Central memory CD8-positive, alpha-beta T cell (primary cell): ENCODE measurements at regions not wholly inside any gene's neighbourhood (a gene's known extent, or its start where the extent isn't known, plus 50 kb on each side); places are given as distances from the start of the nearest gene placed in this dataset.

Experiments
- ATAC-seq: fragments of 150-1000 bp; cut with Tn5 transposase; replicated peaks from 2 replicates; pipeline ENCODE4 v1.10.0; 2022; ENCODE audit warnings: mild to moderate bottlenecking, moderate FRiP score, moderate number of reproducible peaks; ENCODE audit not compliant: poor library complexity, severe bottlenecking; ENCODE audit errors: extremely low read depth
- DNase-seq, 2 donors: peaks; one replicate each; pipeline ENCODE4 v3.0.0; 2021; ENCODE audit warnings: low spot score in 2 of 2
- H3K27ac Mint-ChIP-seq: one replicate; pipeline ENCODE4 v1.8.0; 2022; ENCODE audit warnings: low read depth, mild to moderate bottlenecking, moderate library complexity, mixed read lengths
- H3K27me3 Mint-ChIP-seq: one replicate; pipeline ENCODE4 v1.8.0; 2022; ENCODE audit warnings: mixed read lengths
- H3K36me3 Mint-ChIP-seq: one replicate; pipeline ENCODE4 v1.8.0; 2022; ENCODE audit warnings: mild to moderate bottlenecking, moderate library complexity, mixed read lengths; ENCODE audit not compliant: insufficient read depth
- H3K4me1 Mint-ChIP-seq: one replicate; pipeline ENCODE4 v1.8.0; 2022; ENCODE audit warnings: mixed read lengths
- H3K4me3 Mint-ChIP-seq: one replicate; pipeline ENCODE4 v1.8.0; 2022; ENCODE audit warnings: mild to moderate bottlenecking, moderate library complexity, mixed read lengths
- H3K9me3 Mint-ChIP-seq: one replicate; pipeline ENCODE4 v1.8.0; 2022; ENCODE audit warnings: mixed read lengths

DNA sequence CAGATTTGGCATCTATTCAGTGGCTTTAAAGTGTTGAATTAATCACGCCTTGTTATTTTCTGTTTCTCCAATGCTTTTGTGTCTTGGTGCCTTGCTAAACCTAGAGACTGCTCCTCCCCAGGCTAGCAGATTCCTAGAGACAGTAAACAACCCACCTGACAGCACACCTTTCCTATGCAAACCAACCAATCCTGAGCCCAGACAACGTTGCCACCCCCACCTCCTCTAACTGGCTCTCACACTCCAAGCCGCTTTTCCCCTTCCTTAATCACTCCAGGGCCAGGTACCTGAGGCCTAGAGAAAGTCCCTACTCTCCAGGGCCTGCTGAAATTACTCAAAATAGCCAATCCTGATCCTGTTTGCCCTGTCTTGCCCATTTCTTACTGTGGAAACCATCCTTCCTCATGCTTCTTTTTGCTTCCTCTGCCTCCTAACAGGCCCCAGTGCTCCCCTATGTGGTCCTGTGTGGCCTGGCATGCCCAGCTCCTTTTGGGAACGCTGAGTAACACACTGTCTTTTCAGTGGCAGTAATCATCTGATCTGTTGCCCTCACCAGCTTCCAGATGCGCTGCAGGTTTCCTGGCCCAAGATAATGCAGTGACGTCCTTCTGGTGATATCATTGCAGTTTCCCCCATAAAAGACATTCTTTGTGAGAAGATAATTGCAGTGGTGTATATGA, 53.4 kb downstream of the GAS1 start:
- Mint-ChIP-seq H3K9me3 (no peaks in the 10 kb centered on the region), H3K27me3 (peaks cover 30% of the 10 kb centered on the region), H3K4me1 (no peaks in the 10 kb centered on the region), H3K4me3 (no peak overlapping the region), H3K36me3 (peaks cover 3% of the 10 kb centered on the region), H3K27ac (no peak overlapping the region)
- ATAC-seq, result no peak
- DNase-seq, result no peak

DNA sequence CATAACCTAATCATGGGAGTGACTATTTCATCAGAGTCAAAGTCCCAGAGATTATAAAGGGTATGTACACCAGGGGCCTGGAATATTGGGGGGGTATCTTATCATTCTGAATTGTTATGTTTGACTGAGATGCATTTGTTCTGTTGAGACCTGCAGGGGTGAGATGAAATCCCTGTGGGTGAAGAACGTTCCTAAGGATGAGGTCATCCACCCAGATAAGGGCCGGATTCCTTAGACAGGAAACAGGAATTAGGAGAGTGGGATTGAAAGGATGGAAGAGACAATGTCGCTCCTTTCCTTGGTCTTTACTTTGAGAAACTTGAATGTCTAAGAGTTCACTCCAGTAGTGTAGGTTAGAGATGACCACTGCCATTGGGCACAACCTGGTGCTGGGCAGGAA, 54.7 kb downstream of the GAS1 start:
- Mint-ChIP-seq H3K4me3 (no peak overlapping the region), H3K9me3 (no peaks in the 10 kb centered on the region), H3K27me3 (peaks cover 26% of the 10 kb centered on the region), H3K27ac (no peak overlapping the region), H3K36me3 (peaks cover 4% of the 10 kb centered on the region), H3K4me1 (no peaks in the 10 kb centered on the region)
- no peak for ATAC-seq
- DNase-seq, result no peak

DNA sequence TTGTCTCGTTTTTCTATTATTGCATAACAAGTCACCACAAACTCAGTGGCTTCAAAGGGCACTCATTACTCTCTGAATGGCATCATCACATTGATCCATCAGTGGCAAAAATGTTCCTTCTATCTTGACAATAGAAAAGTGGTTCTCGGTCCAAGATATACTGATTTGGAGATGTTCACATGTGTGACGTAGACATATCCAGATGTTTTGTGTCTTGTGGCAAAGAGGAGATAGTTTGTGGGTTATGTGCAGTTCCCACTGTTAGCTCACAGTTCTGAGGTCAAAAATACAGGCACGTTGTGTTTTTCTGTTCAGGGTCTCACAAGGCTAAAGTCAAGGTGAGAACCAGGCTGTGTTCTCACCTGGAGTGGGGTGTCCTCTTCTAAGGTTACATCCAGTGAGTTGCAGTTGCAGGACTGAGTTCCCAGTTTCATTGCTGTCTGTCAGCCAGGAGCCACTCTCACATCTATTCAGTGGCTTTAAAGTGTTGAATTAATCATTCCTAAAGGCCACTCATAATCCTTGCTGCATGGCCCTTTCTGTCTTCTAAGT, 55.3 kb downstream of the GAS1 start:
- H3K9me3 Mint-ChIP-seq, result no peaks in the 10 kb centered on the region
- ATAC-seq (no peak), DNase-seq (no peak)
- H3K36me3 Mint-ChIP-seq, result peaks cover 4% of the 10 kb centered on the region
- peaks cover 32% of the 10 kb centered on the region for H3K27me3 Mint-ChIP-seq
- H3K27ac Mint-ChIP-seq, result no peak overlapping the region
- H3K4me1 Mint-ChIP-seq, result no peaks in the 10 kb centered on the region
- no peak overlapping the region for H3K4me3 Mint-ChIP-seq

DNA sequence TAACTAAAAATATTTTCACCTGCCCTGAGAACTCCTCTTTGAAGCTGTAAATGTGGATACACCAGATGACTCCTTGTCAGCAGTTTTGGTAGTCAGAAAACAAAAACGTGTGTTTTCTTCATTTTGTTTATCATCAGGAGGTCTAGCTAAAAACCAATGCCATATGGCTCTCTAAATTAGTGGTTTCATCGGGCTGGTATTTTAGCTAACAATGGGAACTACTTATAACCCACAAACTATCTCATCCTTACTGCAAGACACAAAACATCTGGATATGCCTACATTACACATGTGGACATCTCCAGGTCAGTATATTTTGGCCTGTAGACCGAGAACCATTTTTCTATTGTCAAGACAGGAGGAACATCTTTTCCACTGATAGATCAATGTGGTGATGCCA, 56.2 kb downstream of the GAS1 start:
- no peak for ATAC-seq
- Mint-ChIP-seq H3K4me1 (no peaks in the 10 kb centered on the region), H3K27me3 (peaks cover 41% of the 10 kb centered on the region), H3K27ac (no peak overlapping the region), H3K4me3 (no peak overlapping the region), H3K9me3 (no peaks in the 10 kb centered on the region), H3K36me3 (peaks cover 4% of the 10 kb centered on the region)
- DNase-seq, result no peak

DNA sequence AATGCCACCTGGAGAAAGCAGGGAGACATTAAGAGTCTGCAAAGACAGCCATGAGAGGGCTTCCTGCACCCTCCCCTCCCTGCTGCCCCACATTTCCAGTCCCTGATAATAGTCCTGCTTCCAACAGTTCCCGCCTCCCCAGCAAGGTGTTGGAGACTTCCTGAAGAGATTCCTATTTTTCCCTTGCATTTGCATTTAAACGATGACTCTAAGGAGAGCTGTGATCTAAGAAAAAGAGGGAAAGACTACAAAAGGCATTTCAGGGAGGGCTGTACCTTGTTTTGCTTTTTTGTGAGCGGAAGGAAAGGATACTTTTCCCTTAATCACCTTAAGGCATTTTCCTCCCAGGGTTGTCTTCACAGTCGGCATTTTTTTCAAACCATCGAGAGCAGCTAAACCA, 62.1 kb downstream of the GAS1 start:
- Mint-ChIP-seq H3K4me1 (no peaks in the 10 kb centered on the region), H3K27me3 (peaks cover 57% of the 10 kb centered on the region), H3K4me3 (no peak overlapping the region), H3K27ac (no peak overlapping the region), H3K9me3 (no peaks in the 10 kb centered on the region), H3K36me3 (peaks cover 2% of the 10 kb centered on the region)
- DNase-seq (no peak), ATAC-seq (no peak)

DNA sequence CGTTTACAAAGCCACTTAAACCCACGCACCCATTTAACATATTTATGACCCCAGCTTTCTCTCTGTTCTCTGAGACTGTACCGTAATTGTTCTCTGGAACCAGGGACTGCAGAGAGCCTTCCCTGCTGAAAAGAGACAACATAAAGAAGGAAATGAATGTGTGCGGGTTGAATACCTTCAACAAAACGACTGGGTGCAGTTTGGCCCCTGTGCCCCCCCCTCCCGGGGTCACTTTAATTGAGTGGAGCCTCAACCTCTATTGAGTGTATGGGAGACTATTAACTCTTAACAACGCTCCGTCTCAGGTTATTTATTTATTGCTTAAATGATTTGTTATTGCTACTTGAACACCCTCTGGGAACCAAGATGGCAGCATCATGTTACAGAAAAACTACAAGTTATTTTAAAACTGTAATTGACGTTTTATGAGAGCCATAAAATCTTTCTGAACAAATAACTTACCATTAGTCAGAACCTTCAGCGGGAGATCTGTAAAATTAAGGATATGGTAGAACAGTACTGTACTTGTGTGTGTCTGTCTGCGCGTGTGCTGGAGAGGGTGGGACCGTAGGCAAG, 70.6 kb downstream of the GAS1 start:
- H3K9me3 Mint-ChIP-seq, result no peaks in the 10 kb centered on the region

DNA sequence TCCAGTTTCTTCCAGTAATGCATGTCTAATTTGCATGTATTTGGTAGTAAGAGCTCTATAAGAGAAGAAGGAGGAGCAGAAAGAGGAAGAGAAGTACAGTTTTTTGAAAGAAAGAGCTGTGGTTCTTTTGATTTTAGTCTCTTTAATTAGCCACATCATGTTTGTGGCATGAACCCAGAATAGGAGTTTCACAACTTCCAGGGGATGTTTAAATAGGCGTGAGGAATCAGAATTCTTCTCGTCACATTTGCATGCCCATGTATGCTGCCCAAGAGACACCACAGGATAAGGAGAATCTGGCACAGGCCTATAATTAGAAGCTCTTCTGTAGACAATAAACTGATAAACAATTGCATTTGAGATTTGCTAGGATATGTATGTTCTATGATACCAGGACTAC, 78.7 kb downstream of the GAS1 start:
- Mint-ChIP-seq H3K27me3 (peaks cover 57% of the 10 kb centered on the region), H3K4me1 (no peaks in the 10 kb centered on the region), H3K4me3 (no peak overlapping the region), H3K9me3 (no peaks in the 10 kb centered on the region), H3K36me3 (peaks cover 2% of the 10 kb centered on the region), H3K27ac (no peak overlapping the region)
- ATAC-seq, result no peak
- DNase-seq, result no peak

More for the DNA sequence above, 70.6 kb downstream of the GAS1 start:
- Mint-ChIP-seq H3K4me1 (no peaks in the 10 kb centered on the region), H3K36me3 (no peaks in the 10 kb centered on the region), H3K4me3 (no peak overlapping the region), H3K27me3 (peaks cover 36% of the 10 kb centered on the region), H3K27ac (no peak overlapping the region)
- ATAC-seq, result no peak
- DNase-seq, result no peak

DNA sequence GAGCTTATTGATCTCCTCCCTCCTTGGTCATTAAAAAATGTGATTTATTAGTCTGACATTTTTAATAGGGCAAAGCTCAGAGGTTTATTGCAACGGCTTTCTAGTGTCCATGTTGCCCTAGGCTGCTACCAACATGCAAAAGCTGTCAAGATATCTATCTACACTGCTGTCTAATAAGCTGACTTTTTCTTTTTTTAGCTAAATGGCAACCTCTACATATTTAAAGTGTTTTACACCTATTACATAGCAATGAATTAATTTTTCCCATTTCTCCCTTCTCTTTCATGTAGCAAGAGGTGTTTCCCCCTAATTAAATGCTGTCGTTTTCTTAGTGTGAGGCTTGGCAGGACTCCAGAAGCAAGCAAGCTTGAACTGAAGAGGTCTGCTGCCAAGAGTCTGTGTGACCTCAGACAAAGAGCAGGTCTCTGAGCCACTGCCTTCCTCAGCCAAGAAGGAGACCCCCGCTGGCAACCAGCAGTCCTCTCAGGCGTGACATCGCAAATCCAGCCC, 79.4 kb downstream of the GAS1 start:
- no peak for ATAC-seq
- H3K27ac Mint-ChIP-seq, result no peak overlapping the region
- no peaks in the 10 kb centered on the region for H3K4me1 Mint-ChIP-seq
- H3K4me3 Mint-ChIP-seq, result no peak overlapping the region
- DNase-seq, result no peak
- H3K9me3 Mint-ChIP-seq, result no peaks in the 10 kb centered on the region
- peaks cover 59% of the 10 kb centered on the region for H3K27me3 Mint-ChIP-seq
- peaks cover 2% of the 10 kb centered on the region for H3K36me3 Mint-ChIP-seq

DNA sequence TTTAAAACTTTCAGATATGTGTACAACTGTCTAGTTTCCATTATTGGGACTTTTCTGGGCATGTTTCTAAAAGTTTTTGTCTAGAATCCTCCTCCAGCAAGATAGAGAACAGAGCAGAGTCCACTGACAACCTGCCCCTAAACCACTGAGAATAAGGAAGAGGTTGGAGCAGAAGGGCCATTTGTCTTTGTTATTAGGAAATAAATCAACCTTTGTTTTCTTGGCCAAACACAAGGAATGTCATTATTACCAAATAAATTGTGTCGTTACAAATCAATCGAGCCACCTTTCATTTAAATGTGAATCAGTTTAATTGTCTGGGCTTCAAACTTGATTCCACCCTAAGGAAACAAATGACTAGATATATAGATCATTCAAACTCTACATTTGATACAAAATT, 81.4 kb downstream of the GAS1 start:
- peaks cover 2% of the 10 kb centered on the region for H3K36me3 Mint-ChIP-seq
- H3K27me3 Mint-ChIP-seq, result peaks cover 50% of the 10 kb centered on the region
- no peak overlapping the region for H3K27ac Mint-ChIP-seq
- H3K4me1 Mint-ChIP-seq, result no peaks in the 10 kb centered on the region
- H3K4me3 Mint-ChIP-seq, result no peak overlapping the region
- ATAC-seq (no peak), DNase-seq (no peak)
- no peaks in the 10 kb centered on the region for H3K9me3 Mint-ChIP-seq

DNA sequence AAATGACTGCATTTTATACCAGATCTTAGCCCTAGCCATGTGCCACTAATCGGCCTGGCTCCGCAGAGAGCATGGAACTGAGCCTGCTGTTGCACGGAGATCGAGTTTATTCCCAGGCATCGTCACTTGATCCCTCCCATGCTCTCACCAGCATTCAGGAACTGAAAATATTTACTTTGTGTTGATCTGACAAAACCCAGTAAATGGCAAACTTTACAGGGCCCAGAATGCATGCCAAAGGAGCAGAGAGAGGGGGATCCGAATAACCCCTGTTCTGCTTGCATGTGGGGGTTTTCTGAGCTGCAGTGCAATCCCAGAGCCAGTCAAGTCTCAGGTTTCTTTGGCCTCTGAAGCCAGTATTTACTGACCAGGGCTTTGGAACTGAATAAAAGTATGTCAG, 87.3 kb downstream of the GAS1 start:
- no peak for ATAC-seq

DNA sequence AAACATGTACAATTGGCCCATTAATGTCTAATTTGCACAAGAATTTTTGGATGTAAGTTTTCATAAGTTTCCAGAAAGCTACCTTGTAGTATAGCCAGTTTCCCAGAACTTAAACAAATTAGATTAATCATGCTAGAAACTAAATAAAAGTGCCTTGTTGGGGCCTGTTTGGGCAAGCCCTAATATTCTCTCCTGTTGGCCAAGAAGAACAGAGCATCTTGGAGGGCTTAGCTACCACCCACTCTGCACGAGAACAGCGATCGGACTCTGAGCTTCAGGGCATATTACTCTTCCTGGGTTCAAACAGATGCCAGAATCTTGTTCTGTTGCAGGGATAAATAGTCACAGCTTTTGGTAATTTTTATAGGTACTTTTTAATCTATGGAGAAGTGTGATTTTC, 88.2 kb downstream of the GAS1 start:
- H3K36me3 Mint-ChIP-seq, result no peaks in the 10 kb centered on the region
- ATAC-seq (no peak), DNase-seq (no peak)
- H3K27ac Mint-ChIP-seq, result no peak overlapping the region
- H3K9me3 Mint-ChIP-seq, result no peaks in the 10 kb centered on the region
- peaks cover 39% of the 10 kb centered on the region for H3K27me3 Mint-ChIP-seq
- no peak overlapping the region for H3K4me3 Mint-ChIP-seq
- no peaks in the 10 kb centered on the region for H3K4me1 Mint-ChIP-seq

More for the DNA sequence above, 87.3 kb downstream of the GAS1 start:
- H3K36me3 Mint-ChIP-seq, result no peaks in the 10 kb centered on the region
- no peak for DNase-seq
- H3K27me3 Mint-ChIP-seq, result peaks cover 48% of the 10 kb centered on the region
- H3K4me1 Mint-ChIP-seq, result no peaks in the 10 kb centered on the region
- H3K4me3 Mint-ChIP-seq, result no peak overlapping the region
- no peak overlapping the region for H3K27ac Mint-ChIP-seq
- H3K9me3 Mint-ChIP-seq, result no peaks in the 10 kb centered on the region

DNA sequence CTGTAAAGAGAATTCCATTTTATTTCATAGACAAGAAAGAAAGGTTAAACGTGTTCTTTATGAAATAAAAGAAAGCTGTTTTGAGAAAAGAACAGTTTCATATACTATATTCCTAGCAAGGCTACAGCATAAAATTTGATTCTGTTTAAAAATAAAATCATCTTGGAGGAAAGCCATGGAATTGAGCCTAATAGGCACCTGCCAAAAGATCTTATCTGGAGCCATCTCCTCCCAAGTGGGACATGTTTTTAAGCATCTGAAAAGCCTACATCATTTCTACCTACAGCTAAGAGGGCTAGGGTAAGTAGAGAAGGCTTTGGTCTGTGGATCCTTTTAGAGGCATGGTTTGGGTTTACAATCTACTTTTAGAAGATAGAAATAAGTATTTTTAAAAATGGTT, 89.3 kb downstream of the GAS1 start:
- H3K4me1 Mint-ChIP-seq, result no peaks in the 10 kb centered on the region
- H3K9me3 Mint-ChIP-seq, result no peaks in the 10 kb centered on the region
- no peak for ATAC-seq
- H3K4me3 Mint-ChIP-seq, result no peak overlapping the region
- no peak overlapping the region for H3K27ac Mint-ChIP-seq
- peaks cover 34% of the 10 kb centered on the region for H3K27me3 Mint-ChIP-seq
- no peaks in the 10 kb centered on the region for H3K36me3 Mint-ChIP-seq
- DNase-seq, result no peak

DNA sequence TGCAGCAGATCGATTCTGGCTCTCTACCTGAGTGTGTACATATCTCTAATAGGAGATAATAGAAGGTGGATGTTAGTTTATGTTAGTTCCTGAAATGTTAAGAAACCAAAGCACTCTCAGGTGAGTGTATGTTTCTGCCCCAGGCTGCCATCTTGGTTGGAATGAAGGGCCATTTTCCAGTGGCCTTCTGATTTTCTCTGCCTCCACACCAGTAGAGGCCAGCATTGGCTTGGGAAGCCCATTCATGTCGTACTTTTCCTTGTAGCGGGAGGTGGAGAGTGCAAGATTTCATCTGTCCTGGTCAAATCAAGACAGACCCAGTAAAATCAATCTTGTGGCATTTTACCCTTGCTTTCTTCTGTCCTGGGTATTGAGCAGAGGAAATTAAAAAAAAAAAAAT, 91.0 kb downstream of the GAS1 start:
- Mint-ChIP-seq H3K36me3 (no peaks in the 10 kb centered on the region), H3K27me3 (peaks cover 51% of the 10 kb centered on the region), H3K27ac (no peak overlapping the region), H3K9me3 (peaks cover 5% of the 10 kb centered on the region), H3K4me1 (no peaks in the 10 kb centered on the region), H3K4me3 (no peak overlapping the region)
- DNase-seq, result no peak
- no peak for ATAC-seq
